ENCODE measurements at regions not wholly inside any gene's neighbourhood (a gene's known extent, or its start where the extent isn't known, plus 50 kb on each side); places are given as distances from the start of the nearest gene placed in this dataset.

DNA sequence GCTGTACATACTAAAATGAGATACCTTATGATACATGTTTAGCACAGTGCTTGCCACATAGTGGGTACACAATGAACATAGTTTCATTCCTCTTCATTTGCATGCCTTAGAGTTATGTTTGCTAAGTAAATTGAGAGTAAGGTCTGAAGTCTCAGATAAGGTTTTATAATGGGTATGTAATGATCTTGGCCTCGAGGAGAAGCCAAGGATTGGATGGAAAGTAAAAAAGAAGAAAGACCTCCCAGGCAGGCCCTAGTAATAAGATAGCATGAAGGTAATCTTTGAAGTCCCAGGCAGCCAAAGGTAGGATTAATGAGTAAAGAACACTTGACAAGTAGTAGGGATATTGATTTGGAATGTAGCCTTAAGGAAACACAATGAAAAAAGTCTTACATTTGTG, 55.8 kb upstream of the TSPAN7 start:
- H3K9me3 ChIP-seq = no peaks in the 10 kb centered on the region
- DNase-seq = no peak
- H3K27ac ChIP-seq = no peak overlapping the region
- no peak for TF ChIP-seq POLR2AphosphoS5 (IDR thresholded peaks at IDR 0.05)
- TF ChIP-seq, protein P1, sequence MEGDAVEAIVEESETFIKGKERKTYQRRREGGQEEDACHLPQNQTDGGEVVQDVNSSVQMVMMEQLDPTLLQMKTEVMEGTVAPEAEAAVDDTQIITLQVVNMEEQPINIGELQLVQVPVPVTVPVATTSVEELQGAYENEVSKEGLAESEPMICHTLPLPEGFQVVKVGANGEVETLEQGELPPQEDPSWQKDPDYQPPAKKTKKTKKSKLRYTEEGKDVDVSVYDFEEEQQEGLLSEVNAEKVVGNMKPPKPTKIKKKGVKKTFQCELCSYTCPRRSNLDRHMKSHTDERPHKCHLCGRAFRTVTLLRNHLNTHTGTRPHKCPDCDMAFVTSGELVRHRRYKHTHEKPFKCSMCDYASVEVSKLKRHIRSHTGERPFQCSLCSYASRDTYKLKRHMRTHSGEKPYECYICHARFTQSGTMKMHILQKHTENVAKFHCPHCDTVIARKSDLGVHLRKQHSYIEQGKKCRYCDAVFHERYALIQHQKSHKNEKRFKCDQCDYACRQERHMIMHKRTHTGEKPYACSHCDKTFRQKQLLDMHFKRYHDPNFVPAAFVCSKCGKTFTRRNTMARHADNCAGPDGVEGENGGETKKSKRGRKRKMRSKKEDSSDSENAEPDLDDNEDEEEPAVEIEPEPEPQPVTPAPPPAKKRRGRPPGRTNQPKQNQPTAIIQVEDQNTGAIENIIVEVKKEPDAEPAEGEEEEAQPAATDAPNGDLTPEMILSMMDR (IDR thresholded peaks at IDR 0.05) = no peak
- no peak for TF ChIP-seq EP300 (IDR thresholded peaks at IDR 0.05)
- no peak for TF ChIP-seq POLR2A (IDR thresholded peaks at IDR 0.05)
- no peak overlapping the region for H3K4me3 ChIP-seq
- intact Hi-C loops (cut with DNase I) = no loop called here
- H3K27me3 ChIP-seq = no peaks in the 10 kb centered on the region
- 10 to 59% methylated on average over 1 of the region's 1 CpG for WGBS, 2 donors
- no peaks in the 10 kb centered on the region for H3K36me3 ChIP-seq
- H3K4me1 ChIP-seq = no peaks in the 10 kb centered on the region

Data from sigmoid colon (tissue), 6 donors.